ENCODE measurements at regions not wholly inside any gene's neighbourhood (a gene's known extent, or its start where the extent isn't known, plus 50 kb on each side); places are given as distances from the start of the nearest gene placed in this dataset.

DNA sequence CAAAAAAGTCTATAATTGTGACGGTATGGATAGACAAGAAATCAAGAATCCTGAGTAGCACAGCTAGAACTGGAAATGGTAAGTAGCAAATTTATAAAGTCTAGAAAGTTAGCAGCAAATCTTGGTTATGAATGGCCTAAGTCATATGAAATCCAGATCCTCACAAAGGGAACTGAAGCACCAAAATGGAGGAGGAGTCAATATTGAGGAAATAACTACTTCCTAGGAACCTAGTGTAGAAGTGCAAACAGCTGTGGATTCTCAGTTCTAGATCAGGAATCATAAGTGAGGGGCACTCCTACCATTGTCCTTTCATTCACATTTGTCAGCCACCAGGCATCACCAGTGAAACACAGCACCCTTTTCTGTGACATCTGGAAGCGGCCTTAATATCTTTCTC lies 202.2 kb upstream of the DCN start:
- TF ChIP-seq, protein P1, sequence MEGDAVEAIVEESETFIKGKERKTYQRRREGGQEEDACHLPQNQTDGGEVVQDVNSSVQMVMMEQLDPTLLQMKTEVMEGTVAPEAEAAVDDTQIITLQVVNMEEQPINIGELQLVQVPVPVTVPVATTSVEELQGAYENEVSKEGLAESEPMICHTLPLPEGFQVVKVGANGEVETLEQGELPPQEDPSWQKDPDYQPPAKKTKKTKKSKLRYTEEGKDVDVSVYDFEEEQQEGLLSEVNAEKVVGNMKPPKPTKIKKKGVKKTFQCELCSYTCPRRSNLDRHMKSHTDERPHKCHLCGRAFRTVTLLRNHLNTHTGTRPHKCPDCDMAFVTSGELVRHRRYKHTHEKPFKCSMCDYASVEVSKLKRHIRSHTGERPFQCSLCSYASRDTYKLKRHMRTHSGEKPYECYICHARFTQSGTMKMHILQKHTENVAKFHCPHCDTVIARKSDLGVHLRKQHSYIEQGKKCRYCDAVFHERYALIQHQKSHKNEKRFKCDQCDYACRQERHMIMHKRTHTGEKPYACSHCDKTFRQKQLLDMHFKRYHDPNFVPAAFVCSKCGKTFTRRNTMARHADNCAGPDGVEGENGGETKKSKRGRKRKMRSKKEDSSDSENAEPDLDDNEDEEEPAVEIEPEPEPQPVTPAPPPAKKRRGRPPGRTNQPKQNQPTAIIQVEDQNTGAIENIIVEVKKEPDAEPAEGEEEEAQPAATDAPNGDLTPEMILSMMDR (IDR thresholded peaks at IDR 0.05) = no peak
- TF ChIP-seq EP300 (IDR thresholded peaks at IDR 0.05) = no peak
- no peak for TF ChIP-seq POLR2A (IDR thresholded peaks at IDR 0.05)
- no peak for TF ChIP-seq POLR2AphosphoS5 (IDR thresholded peaks at IDR 0.05)
